Muscle of leg (tissue), 3 donors: ENCODE measurements at regions not wholly inside any gene's neighbourhood (a gene's known extent, or its start where the extent isn't known, plus 50 kb on each side); places are given as distances from the start of the nearest gene placed in this dataset.
"Not testable (repeated sequence)": the region's sequence is repeated elsewhere in the genome, so short reads cannot be mapped to it uniquely, and the experiment has no call there.

Experiments used
- DNase-seq: peaks from one replicate; pipeline ENCODE4 v3.0.0; 2013
- H3K27ac ChIP-seq: one replicate; pipeline ENCODE4 v1.5.1; 2013; ENCODE audit warnings: mild to moderate bottlenecking, low read length, control low read depth
- H3K27me3 ChIP-seq: one replicate; pipeline ENCODE4 v1.6.1; 2013; ENCODE audit warnings: low read length; ENCODE audit not compliant: control insufficient read depth, insufficient read depth
- H3K36me3 ChIP-seq: one replicate; pipeline ENCODE4 v1.6.1; 2013; ENCODE audit warnings: low read length; ENCODE audit not compliant: control insufficient read depth, insufficient read depth
- H3K4me1 ChIP-seq: one replicate; pipeline ENCODE4 v1.6.1; 2013; ENCODE audit warnings: low read length; ENCODE audit not compliant: control insufficient read depth, insufficient read depth
- H3K4me3 ChIP-seq: one replicate; pipeline ENCODE4 v1.5.1; 2013; ENCODE audit warnings: low read length, control low read depth
- H3K9me3 ChIP-seq: replicated peaks from 2 replicates; pipeline ENCODE4 v1.6.1; 2013; ENCODE audit warnings: low read depth, low read length; ENCODE audit not compliant: control insufficient read depth
- WGBS: methylation state at CpG from one replicate; pipeline ENCODE4 v1.1.5; 2013; ENCODE audit warnings: missing lambda C conversion rate; ENCODE audit not compliant: insufficient coverage; 5-methylcytosine and 5-hydroxymethylcytosine counted together

- Histone ChIP-seq H3K4me1 (peaks cover 12% of the 10 kb centered on the region), H3K27ac (no peak overlapping the region), H3K9me3 (no peaks in the 10 kb centered on the region), H3K27me3 (no peaks in the 10 kb centered on the region), H3K4me3 (no peak overlapping the region), H3K36me3 (no peaks in the 10 kb centered on the region)
- WGBS = 29% methylated on average over 1 of the region's 3 CpGs
- peak; percentile 63 for DNase-seq
Measured at GRCh38 chr7:148485618-148486017, 104.9 kb upstream of the C7orf33 start.

- no peak for DNase-seq
Measured at GRCh38 chr7:148486937-148487336, 103.6 kb upstream of the C7orf33 start.

DNA sequence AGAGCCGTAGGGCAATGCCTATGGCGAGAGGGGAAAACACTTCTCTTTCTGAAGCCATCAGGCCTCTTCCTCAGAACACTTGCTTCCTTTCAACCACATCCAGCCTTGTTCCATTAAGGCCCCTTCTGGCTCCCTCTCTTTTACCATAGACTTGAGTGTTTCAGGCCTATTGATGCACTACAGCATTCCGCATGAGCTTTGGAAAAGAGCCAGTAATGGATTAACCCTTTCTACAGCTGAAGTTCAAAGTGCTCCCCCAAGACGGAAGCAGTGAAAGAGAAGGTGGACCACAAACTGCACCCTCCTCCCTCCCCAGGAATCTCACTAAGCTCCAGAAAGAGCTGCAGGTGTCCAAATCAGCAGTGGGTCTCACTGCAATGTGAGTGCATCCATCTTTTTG is 102.7 kb upstream of the C7orf33 start:
- no CpG with 5 or more reads among the region's 4 CpGs for WGBS
- Histone ChIP-seq H3K4me1 (no peaks in the 10 kb centered on the region), H3K27me3 (no peaks in the 10 kb centered on the region), H3K36me3 (no peaks in the 10 kb centered on the region), H3K27ac (no peak overlapping the region), H3K4me3 (no peak overlapping the region), H3K9me3 (peaks cover 2% of the 10 kb centered on the region)
- DNase-seq = no peak

More at GRCh38 chr7:148486937-148487336, 103.6 kb upstream of the C7orf33 start:
- 80% methylated on average over 1 of the region's 7 CpGs for WGBS
- Histone ChIP-seq H3K27me3 (no peaks in the 10 kb centered on the region), H3K4me3 (no peak overlapping the region), H3K27ac (no peak overlapping the region), H3K36me3 (no peaks in the 10 kb centered on the region), H3K4me1 (peaks cover 3% of the 10 kb centered on the region), H3K9me3 (no peaks in the 10 kb centered on the region)

DNA sequence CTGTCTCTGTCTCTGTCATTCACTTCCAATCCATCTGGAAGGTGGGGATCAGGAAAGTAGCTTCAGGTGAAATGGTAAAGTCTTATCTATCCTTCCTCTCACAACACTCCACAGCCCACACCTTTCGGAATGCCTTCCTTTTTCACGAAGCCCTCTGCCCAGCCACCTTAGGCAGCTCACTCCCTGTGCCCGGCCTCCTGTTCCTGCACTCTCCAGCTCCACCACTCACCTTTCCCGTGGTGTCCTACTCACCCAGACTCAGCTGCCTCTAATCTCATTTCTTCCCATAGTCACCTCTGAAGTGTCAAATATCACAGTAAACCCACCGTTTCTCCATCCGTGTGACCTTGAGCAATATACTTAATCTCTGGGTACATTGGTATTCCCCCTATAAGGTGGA is 100.9 kb upstream of the C7orf33 start:
- Histone ChIP-seq H3K9me3 (peaks cover 2% of the 10 kb centered on the region), H3K27me3 (no peaks in the 10 kb centered on the region), H3K4me1 (no peaks in the 10 kb centered on the region), H3K27ac (no peak overlapping the region), H3K36me3 (no peaks in the 10 kb centered on the region), H3K4me3 (no peak overlapping the region)
- no peak for DNase-seq
- 69% methylated on average over 4 of the region's 6 CpGs for WGBS

DNA sequence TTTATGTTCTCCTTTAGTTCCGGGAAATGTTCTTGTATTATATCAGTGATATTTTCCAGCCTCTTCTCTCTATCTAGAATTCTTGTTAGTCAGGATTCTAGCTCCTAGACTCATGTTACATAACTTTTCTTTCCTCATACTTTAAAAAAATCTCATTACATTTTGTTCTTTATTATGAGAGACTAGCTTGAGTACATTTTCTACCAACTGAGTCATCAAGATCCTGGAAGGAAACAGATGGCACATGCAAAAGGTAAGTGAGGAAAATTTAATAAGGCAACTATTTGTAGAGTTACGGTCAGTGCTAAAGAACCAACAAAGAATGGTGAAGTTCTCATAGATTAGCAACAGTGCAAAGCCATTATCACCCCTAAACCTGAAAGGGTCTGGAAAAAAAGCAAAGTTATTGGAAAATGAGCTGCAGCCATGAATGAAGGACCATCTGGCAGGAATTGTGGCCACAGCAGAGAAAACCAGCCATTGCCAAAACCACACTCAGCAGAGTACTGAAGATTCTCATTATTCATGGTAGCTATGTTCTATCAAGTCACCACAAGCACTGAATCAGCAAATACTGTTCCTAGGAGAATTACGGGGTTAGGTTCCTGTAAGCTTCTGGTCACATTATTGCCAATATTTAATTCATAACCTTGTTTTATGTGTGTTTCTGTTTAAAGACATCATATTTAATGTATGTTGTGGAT is 98.3 kb upstream of the C7orf33 start:
- H3K4me1 ChIP-seq = no peaks in the 10 kb centered on the region
- H3K4me3 ChIP-seq = no peak overlapping the region
- no CpG with 5 or more reads among the region's 3 CpGs for WGBS
- no peaks in the 10 kb centered on the region for H3K27me3 ChIP-seq
- H3K36me3 ChIP-seq = no peaks in the 10 kb centered on the region
- H3K27ac ChIP-seq = no peak overlapping the region
- no peak for DNase-seq
- H3K9me3 ChIP-seq = peaks cover 2% of the 10 kb centered on the region

- no peak for DNase-seq
- H3K36me3 ChIP-seq = no peaks in the 10 kb centered on the region
- peaks cover 2% of the 10 kb centered on the region for H3K9me3 ChIP-seq
- no peak overlapping the region for H3K27ac ChIP-seq
- no peaks in the 10 kb centered on the region for H3K4me1 ChIP-seq
- 74% methylated on average over 4 of the region's 4 CpGs for WGBS
- no peaks in the 10 kb centered on the region for H3K27me3 ChIP-seq
- no peak overlapping the region for H3K4me3 ChIP-seq
Measured at GRCh38 chr7:148495605-148496004, 95.0 kb upstream of the C7orf33 start.

- peaks cover 12% of the 10 kb centered on the region for H3K27me3 ChIP-seq
- no peak overlapping the region for H3K27ac ChIP-seq
- DNase-seq = no peak
- WGBS = 67% methylated on average over 8 of the region's 9 CpGs
- no peaks in the 10 kb centered on the region for H3K9me3 ChIP-seq
- no peak overlapping the region for H3K4me3 ChIP-seq
- no peaks in the 10 kb centered on the region for H3K4me1 ChIP-seq
- no peaks in the 10 kb centered on the region for H3K36me3 ChIP-seq
Measured at GRCh38 chr7:148500978-148501377, 89.6 kb upstream of the C7orf33 start.

- peak; percentile 61 for DNase-seq
- Histone ChIP-seq H3K9me3 (no peaks in the 10 kb centered on the region), H3K27ac (no peak overlapping the region), H3K4me3 (no peak overlapping the region), H3K36me3 (no peaks in the 10 kb centered on the region), H3K4me1 (no peaks in the 10 kb centered on the region), H3K27me3 (peaks cover 12% of the 10 kb centered on the region)
- no CpG with 5 or more reads among the region's 3 CpGs for WGBS
Measured at GRCh38 chr7:148503900-148504487, 86.6 kb upstream of the C7orf33 start.

- H3K4me1 ChIP-seq = no peaks in the 10 kb centered on the region
- H3K27ac ChIP-seq = no peak overlapping the region
- H3K27me3 ChIP-seq = peaks cover 10% of the 10 kb centered on the region
- H3K9me3 ChIP-seq = no peaks in the 10 kb centered on the region
- H3K4me3 ChIP-seq = no peak overlapping the region
- WGBS = 62% methylated on average over 3 of the region's 7 CpGs
- DNase-seq = peak; percentile 81
- H3K36me3 ChIP-seq = no peaks in the 10 kb centered on the region
Measured at GRCh38 chr7:148505645-148506375, 84.8 kb upstream of the C7orf33 start.

DNA sequence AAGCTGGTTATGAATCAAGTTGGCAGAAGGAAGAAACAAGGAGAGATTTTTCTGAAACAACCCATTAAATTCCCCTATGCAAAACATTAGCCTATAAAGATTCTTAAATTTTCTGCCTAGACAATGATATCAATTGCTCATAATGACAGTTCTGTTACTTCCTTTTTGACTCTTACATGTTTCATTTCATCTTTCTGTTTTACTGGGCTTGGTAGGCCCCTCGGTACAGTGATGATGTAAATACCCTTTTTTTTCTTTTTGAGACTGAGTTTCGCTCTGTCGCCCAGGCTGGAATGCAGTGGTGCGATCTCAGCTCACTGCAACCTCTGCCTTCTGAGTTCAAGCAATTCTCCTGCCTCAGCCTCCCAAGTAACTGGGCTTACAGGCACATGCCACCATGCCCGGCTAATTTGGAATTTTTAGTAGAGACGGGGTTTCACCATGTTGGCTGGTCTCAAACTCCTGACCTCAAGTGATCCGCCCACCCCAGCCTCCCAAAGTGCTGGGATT is 83.4 kb upstream of the C7orf33 start:
- H3K4me3 ChIP-seq, H3K9me3 ChIP-seq, DNase-seq, H3K36me3 ChIP-seq, H3K4me1 ChIP-seq, H3K27ac ChIP-seq, H3K27me3 ChIP-seq: not testable (repeated sequence)
- 92% methylated on average over 3 of the region's 7 CpGs for WGBS
